ENCODE measurements at regions not wholly inside any gene's neighbourhood (a gene's known extent, or its start where the extent isn't known, plus 50 kb on each side); places are given as distances from the start of the nearest gene placed in this dataset.

DNA sequence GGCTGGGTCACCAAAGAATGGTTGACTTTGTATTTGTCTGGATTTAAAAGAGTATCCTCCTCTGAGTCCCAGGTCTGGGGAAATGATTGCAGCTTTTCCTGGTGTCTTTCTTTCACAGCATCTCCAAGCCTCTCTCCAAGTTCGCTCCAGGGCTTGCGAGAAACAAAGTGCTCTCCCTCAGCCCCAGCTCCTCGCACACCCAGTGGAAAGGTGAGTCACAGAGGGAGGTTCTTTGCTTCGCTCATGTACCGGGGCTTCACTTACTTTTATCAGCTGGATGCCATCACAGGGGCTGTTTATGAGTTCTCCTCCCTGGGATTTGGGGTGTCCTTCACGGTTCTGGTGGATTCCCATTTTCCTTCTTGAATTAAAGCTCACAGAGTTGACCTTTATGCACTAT lies 252.2 kb upstream of the PLPP4 start:
- no peak for TF ChIP-seq CTCF (IDR thresholded peaks at IDR 0.05; ENCODE audit: low read length)
- no peak for TF ChIP-seq EZH2phosphoT487 (IDR thresholded peaks at IDR 0.05; ENCODE audit: low read length)
